Activated naive CD4-positive, alpha-beta T cell treated with anti-CD3 and anti-CD28 coated beads, Interleukin-2, amount 10 ng/mL, durations not matched to agents 7 days and 5 days (primary cell): ENCODE measurements at regions not wholly inside any gene's neighbourhood (a gene's known extent, or its start where the extent isn't known, plus 50 kb on each side); places are given as distances from the start of the nearest gene placed in this dataset.
A peak's percentile ranks its signal among the peaks of the same experiment; 100 is the strongest.

Source experiments
- CTCF ChIA-PET: fragments of 350-600 bp; sonication (Branson Sonifier 250); formaldehyde crosslinking; loops from one replicate; lab custom pipeline; 2021; ENCODE audit warnings: antibody characterized with exemption; lab: Charles Lee
- DNase-seq: peaks from one replicate; pipeline ENCODE4 v3.0.0-alpha.2; 2020
- H3K27ac Mint-ChIP-seq: one replicate; pipeline ENCODE4 v1.8.0; 2021; ENCODE audit warnings: mild to moderate bottlenecking, moderate library complexity, mixed read lengths
- H3K27me3 Mint-ChIP-seq: one replicate; pipeline ENCODE4 v1.8.0; 2021; ENCODE audit warnings: mild to moderate bottlenecking, mixed read lengths
- H3K36me3 Mint-ChIP-seq: one replicate; pipeline ENCODE4 v1.8.0; 2021; ENCODE audit warnings: mixed read lengths
- H3K4me1 Mint-ChIP-seq: one replicate; pipeline ENCODE4 v1.8.0; 2021; ENCODE audit warnings: mixed read lengths
- H3K4me3 Mint-ChIP-seq: one replicate; pipeline ENCODE4 v1.8.0; 2021; ENCODE audit warnings: mild to moderate bottlenecking, moderate library complexity, mixed read lengths
- H3K9me3 Mint-ChIP-seq: one replicate; pipeline ENCODE4 v1.8.0; 2021; ENCODE audit warnings: mixed read lengths

DNA sequence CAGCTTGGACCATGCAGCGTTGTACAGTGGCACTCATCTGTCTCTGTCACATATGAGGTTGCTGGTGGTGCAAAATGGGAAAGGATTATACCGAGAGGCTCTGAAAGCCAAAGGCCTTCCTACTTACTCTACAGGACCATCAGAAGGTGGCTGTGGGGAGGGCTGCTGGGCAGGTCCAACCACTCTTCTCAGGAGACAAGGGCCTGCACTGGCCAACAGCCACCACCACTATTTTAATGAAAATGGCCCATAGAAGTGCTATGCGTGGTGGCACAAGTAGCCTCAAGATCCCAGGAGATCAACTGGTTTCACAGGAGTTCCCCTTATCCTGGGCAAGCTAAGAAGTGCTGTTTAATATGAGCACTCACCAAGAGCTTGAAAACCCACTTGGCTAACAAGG lies 52.3 kb downstream of the MRPL57 start:
- DNase-seq, result no peak
- CTCF ChIA-PET, result no interaction called here
- Mint-ChIP-seq H3K27me3 (peaks cover 32% of the 10 kb centered on the region), H3K4me3 (no peak overlapping the region), H3K36me3 (no peaks in the 10 kb centered on the region), H3K27ac (no peak overlapping the region), H3K9me3 (no peaks in the 10 kb centered on the region), H3K4me1 (peaks cover 15% of the 10 kb centered on the region)

- no peak overlapping the region for H3K27ac Mint-ChIP-seq
- peaks cover 27% of the 10 kb centered on the region for H3K27me3 Mint-ChIP-seq
- no peaks in the 10 kb centered on the region for H3K36me3 Mint-ChIP-seq
- H3K9me3 Mint-ChIP-seq, result no peaks in the 10 kb centered on the region
- CTCF ChIA-PET, result no interaction called here
- H3K4me3 Mint-ChIP-seq, result no peak overlapping the region
- peaks cover 17% of the 10 kb centered on the region for H3K4me1 Mint-ChIP-seq
- DNase-seq, result no peak
Observed at GRCh38 chr13:21229241-21230024, 53.0 kb downstream of the MRPL57 start.

GRCh38 chr13:21230516-21230915 lies 54.1 kb downstream of the MRPL57 start:
- no peak overlapping the region for H3K27ac Mint-ChIP-seq
- no peak for DNase-seq
- H3K9me3 Mint-ChIP-seq, result no peaks in the 10 kb centered on the region
- H3K27me3 Mint-ChIP-seq, result peaks cover 34% of the 10 kb centered on the region
- H3K4me3 Mint-ChIP-seq, result no peak overlapping the region
- H3K36me3 Mint-ChIP-seq, result no peaks in the 10 kb centered on the region
- CTCF ChIA-PET, result no interaction called here
- H3K4me1 Mint-ChIP-seq, result peaks cover 17% of the 10 kb centered on the region

- Mint-ChIP-seq H3K4me3 (no peak overlapping the region), H3K36me3 (no peaks in the 10 kb centered on the region), H3K9me3 (no peaks in the 10 kb centered on the region), H3K27me3 (peaks cover 29% of the 10 kb centered on the region), H3K27ac (no peak overlapping the region), H3K4me1 (peaks cover 17% of the 10 kb centered on the region)
- DNase-seq, result no peak
- CTCF ChIA-PET, result interaction anchor here (1.2 to 1.7 kb wide), 3 partner anchors 13 to 121 kb away, joined by 3 to 5 read pairs (median 3); no protein-coding TSS in a partner anchor
Observed at GRCh38 chr13:21231426-21231940, 55.0 kb downstream of the MRPL57 start.

- H3K27ac Mint-ChIP-seq, result no peak overlapping the region
- H3K4me3 Mint-ChIP-seq, result peak overlapping the region; percentile 9
- no peak for DNase-seq
- H3K9me3 Mint-ChIP-seq, result no peaks in the 10 kb centered on the region
- peaks cover 32% of the 10 kb centered on the region for H3K27me3 Mint-ChIP-seq
- H3K36me3 Mint-ChIP-seq, result no peaks in the 10 kb centered on the region
- CTCF ChIA-PET, result interaction anchor here (1.2 to 1.7 kb wide), 3 partner anchors 13 to 122 kb away, joined by 3 to 5 read pairs (median 3); no protein-coding TSS in a partner anchor
- H3K4me1 Mint-ChIP-seq, result peaks cover 17% of the 10 kb centered on the region
Observed at GRCh38 chr13:21232196-21232595, 55.7 kb downstream of the MRPL57 start.

DNA sequence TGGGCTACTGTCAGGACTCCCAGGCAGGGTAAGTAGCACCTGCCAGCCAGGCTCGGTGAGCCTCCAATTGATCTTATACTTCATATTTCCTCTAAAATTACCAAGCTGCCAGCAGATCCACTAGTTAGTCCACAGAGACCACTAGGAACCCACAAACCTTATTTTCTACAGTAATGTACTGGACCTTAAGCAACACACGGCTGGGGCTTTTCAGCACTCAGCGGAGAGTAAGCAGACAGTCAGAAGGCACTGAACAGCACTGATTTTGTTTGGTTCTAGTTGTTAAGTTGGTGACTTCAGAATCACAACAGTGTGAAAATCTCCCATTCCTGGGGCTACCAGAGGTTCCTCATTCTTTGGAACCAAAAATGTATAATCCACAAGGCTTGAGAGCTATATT lies 56.1 kb downstream of the MRPL57 start:
- Mint-ChIP-seq H3K4me1 (peaks cover 17% of the 10 kb centered on the region), H3K27me3 (peaks cover 35% of the 10 kb centered on the region), H3K9me3 (no peaks in the 10 kb centered on the region), H3K36me3 (no peaks in the 10 kb centered on the region), H3K4me3 (peak overlapping the region; percentile 9), H3K27ac (no peak overlapping the region)
- DNase-seq, result no peak
- CTCF ChIA-PET, result interaction anchor here (0.6 to 1.7 kb wide), 6 partner anchors 14 to 515 kb away, joined by 3 to 5 read pairs (median 4); no protein-coding TSS in a partner anchor

DNA sequence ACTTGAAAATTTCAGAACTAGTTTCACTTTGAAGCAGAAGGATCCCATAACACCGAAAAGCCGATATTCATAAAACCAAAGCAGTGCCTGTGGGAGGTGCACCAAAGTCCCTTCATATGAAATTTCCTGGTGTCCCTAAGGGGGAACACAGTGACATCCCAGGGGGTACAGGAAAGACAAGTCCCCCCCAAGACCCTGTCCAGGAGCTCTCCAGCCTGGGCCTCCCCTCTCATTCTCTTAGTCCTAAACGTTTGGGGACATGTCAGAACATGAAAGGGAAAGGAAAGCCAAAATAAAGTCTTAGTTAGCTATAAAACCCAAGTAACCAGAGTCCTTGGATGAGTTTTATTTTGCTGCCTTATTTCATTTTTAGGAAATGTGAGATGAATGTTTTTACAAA lies 56.6 kb downstream of the MRPL57 start:
- Mint-ChIP-seq H3K36me3 (no peaks in the 10 kb centered on the region), H3K9me3 (no peaks in the 10 kb centered on the region), H3K4me1 (peaks cover 17% of the 10 kb centered on the region), H3K27ac (peak overlapping the region; percentile 64), H3K27me3 (peaks cover 35% of the 10 kb centered on the region), H3K4me3 (peak overlapping the region; percentile 24)
- CTCF ChIA-PET, result interaction anchor here (0.6 to 1.3 kb wide), 4 partner anchors 53 to 516 kb away, joined by 3 to 4 read pairs (median 4); no protein-coding TSS in a partner anchor
- no peak for DNase-seq

DNA sequence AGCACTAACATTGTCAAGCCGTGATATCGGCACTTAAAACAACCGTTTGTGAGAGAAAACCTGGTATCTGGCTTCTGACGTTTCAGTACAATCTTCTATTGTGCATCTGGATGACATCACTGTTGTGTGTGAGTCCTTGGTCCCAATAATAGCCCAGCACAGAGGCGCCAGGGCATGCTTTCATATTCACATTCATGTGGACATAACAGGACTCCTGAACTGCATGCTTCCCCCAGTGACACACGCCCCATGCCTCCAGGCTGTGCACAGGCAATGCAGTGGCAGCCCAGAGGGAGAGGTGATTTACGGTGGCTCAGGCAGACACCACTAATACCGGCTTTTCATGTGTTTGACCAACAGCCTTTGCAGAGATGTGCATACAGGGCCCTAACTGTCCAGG lies 58.1 kb downstream of the MRPL57 start:
- peaks cover 34% of the 10 kb centered on the region for H3K27me3 Mint-ChIP-seq
- no peak overlapping the region for H3K27ac Mint-ChIP-seq
- CTCF ChIA-PET, result no interaction called here
- DNase-seq, result no peak
- H3K4me3 Mint-ChIP-seq, result no peak overlapping the region
- H3K36me3 Mint-ChIP-seq, result no peaks in the 10 kb centered on the region
- peaks cover 17% of the 10 kb centered on the region for H3K4me1 Mint-ChIP-seq
- H3K9me3 Mint-ChIP-seq, result no peaks in the 10 kb centered on the region

- H3K4me3 Mint-ChIP-seq, result no peak overlapping the region
- H3K36me3 Mint-ChIP-seq, result no peaks in the 10 kb centered on the region
- peaks cover 30% of the 10 kb centered on the region for H3K27me3 Mint-ChIP-seq
- CTCF ChIA-PET, result no interaction called here
- no peak overlapping the region for H3K27ac Mint-ChIP-seq
- peaks cover 17% of the 10 kb centered on the region for H3K4me1 Mint-ChIP-seq
- no peak for DNase-seq
- no peaks in the 10 kb centered on the region for H3K9me3 Mint-ChIP-seq
Observed at GRCh38 chr13:21235174-21235573, 58.7 kb downstream of the MRPL57 start.

- CTCF ChIA-PET, result no interaction called here
- Mint-ChIP-seq H3K27ac (no peak overlapping the region), H3K27me3 (peaks cover 21% of the 10 kb centered on the region), H3K4me1 (peaks cover 23% of the 10 kb centered on the region), H3K4me3 (no peak overlapping the region), H3K36me3 (no peaks in the 10 kb centered on the region), H3K9me3 (no peaks in the 10 kb centered on the region)
- no peak for DNase-seq
Observed at GRCh38 chr13:21237081-21237480, 60.6 kb downstream of the MRPL57 start.

DNA sequence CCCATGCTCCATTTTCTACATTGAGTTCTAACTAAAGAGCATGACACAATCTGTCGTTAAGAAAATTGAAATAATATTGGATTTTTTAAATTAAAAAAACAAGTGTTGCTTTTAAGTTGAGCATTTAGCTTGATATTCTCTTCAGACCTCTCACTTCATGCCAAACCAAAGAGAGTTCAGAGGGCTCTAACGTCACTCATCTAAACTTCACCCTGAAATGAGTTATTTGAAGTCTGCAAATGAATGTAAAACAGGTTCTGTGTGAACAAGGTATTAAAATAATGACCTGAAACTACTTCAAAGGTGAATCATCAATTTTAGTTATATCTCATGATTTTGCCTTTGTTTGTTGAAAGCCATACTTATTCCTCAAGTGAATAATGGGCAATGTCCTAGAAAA lies 61.8 kb downstream of the MRPL57 start:
- H3K4me1 Mint-ChIP-seq, result peaks cover 11% of the 10 kb centered on the region
- CTCF ChIA-PET, result no interaction called here
- no peak overlapping the region for H3K4me3 Mint-ChIP-seq
- H3K27me3 Mint-ChIP-seq, result peaks cover 25% of the 10 kb centered on the region
- no peak for DNase-seq
- H3K9me3 Mint-ChIP-seq, result no peaks in the 10 kb centered on the region
- no peak overlapping the region for H3K27ac Mint-ChIP-seq
- no peaks in the 10 kb centered on the region for H3K36me3 Mint-ChIP-seq

- H3K27me3 Mint-ChIP-seq, result peaks cover 20% of the 10 kb centered on the region
- CTCF ChIA-PET, result no interaction called here
- H3K4me3 Mint-ChIP-seq, result no peak overlapping the region
- no peaks in the 10 kb centered on the region for H3K9me3 Mint-ChIP-seq
- peaks cover 7% of the 10 kb centered on the region for H3K4me1 Mint-ChIP-seq
- no peaks in the 10 kb centered on the region for H3K36me3 Mint-ChIP-seq
- no peak for DNase-seq
- H3K27ac Mint-ChIP-seq, result no peak overlapping the region
Observed at GRCh38 chr13:21240586-21240985, 64.1 kb downstream of the MRPL57 start.

GRCh38 chr13:21242236-21242635 lies 65.8 kb downstream of the MRPL57 start:
- CTCF ChIA-PET, result no interaction called here
- Mint-ChIP-seq H3K9me3 (no peaks in the 10 kb centered on the region), H3K27ac (no peak overlapping the region), H3K4me1 (peaks cover 7% of the 10 kb centered on the region), H3K27me3 (peaks cover 13% of the 10 kb centered on the region), H3K4me3 (no peak overlapping the region), H3K36me3 (no peaks in the 10 kb centered on the region)
- DNase-seq, result no peak

- H3K4me3 Mint-ChIP-seq, result no peak overlapping the region
- no peaks in the 10 kb centered on the region for H3K36me3 Mint-ChIP-seq
- CTCF ChIA-PET, result no interaction called here
- no peaks in the 10 kb centered on the region for H3K9me3 Mint-ChIP-seq
- H3K4me1 Mint-ChIP-seq, result peaks cover 7% of the 10 kb centered on the region
- H3K27me3 Mint-ChIP-seq, result peaks cover 14% of the 10 kb centered on the region
- no peak overlapping the region for H3K27ac Mint-ChIP-seq
- no peak for DNase-seq
Observed at GRCh38 chr13:21243045-21243897, 66.8 kb downstream of the MRPL57 start.
